ENCODE measurements at regions not wholly inside any gene's neighbourhood (a gene's known extent, or its start where the extent isn't known, plus 50 kb on each side); places are given as distances from the start of the nearest gene placed in this dataset.

GRCh38 chr5:87770601-87771121, 357.9 kb upstream of the CCNH start:
- no peak for TF ChIP-seq CTCF (IDR thresholded peaks at IDR 0.05)
- no peak for TF ChIP-seq POLR2A (IDR thresholded peaks at IDR 0.05)

Measured in body of pancreas (tissue), 4 donors.